Panc1 (cell line): ENCODE measurements at regions not wholly inside any gene's neighbourhood (a gene's known extent, or its start where the extent isn't known, plus 50 kb on each side); places are given as distances from the start of the nearest gene placed in this dataset.

ENCODE experiments used
- POLR2AphosphoS5 ChIP-seq: IDR thresholded peaks from 2 replicates; pipeline ENCODE4 v1.6.1; 2012; ENCODE audit warnings: mild to moderate bottlenecking, low read depth, low read length, moderate library complexity
- REST ChIP-seq, 2 experiments: IDR thresholded peaks; 2 replicates each; pipeline ENCODE4 v1.6.1; 2011 to 2012; ENCODE audit warnings: low read depth in 2 of 2, control low read depth in 1 of 2, low read length in 1 of 2, mild to moderate bottlenecking in 1 of 2, moderate library complexity in 1 of 2; ENCODE audit not compliant: insufficient read depth in 1 of 2
- TF ChIP-seq, protein P1 (sequence below): fragments of 450-650 bp; IDR thresholded peaks from 2 replicates; pipeline ENCODE4 v1.5.1; 2017; ENCODE audit warnings: mild to moderate bottlenecking

- TF ChIP-seq, protein P1, sequence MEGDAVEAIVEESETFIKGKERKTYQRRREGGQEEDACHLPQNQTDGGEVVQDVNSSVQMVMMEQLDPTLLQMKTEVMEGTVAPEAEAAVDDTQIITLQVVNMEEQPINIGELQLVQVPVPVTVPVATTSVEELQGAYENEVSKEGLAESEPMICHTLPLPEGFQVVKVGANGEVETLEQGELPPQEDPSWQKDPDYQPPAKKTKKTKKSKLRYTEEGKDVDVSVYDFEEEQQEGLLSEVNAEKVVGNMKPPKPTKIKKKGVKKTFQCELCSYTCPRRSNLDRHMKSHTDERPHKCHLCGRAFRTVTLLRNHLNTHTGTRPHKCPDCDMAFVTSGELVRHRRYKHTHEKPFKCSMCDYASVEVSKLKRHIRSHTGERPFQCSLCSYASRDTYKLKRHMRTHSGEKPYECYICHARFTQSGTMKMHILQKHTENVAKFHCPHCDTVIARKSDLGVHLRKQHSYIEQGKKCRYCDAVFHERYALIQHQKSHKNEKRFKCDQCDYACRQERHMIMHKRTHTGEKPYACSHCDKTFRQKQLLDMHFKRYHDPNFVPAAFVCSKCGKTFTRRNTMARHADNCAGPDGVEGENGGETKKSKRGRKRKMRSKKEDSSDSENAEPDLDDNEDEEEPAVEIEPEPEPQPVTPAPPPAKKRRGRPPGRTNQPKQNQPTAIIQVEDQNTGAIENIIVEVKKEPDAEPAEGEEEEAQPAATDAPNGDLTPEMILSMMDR, result no peak
- TF ChIP-seq POLR2AphosphoS5 (no peak), REST (IDR thresholded peaks at IDR 0.05; ENCODE audit: insufficient read depth in 1 of 2, low read depth in 2 of 2, low read length in 1 of 2) (no peak)
These were observed 75.3 kb upstream of the TMPO start for GRCh38 chr12:98439981-98440581.
